SIG-M5 (cell line): ENCODE measurements at regions not wholly inside any gene's neighbourhood (a gene's known extent, or its start where the extent isn't known, plus 50 kb on each side); places are given as distances from the start of the nearest gene placed in this dataset.
A peak's percentile ranks its signal among the peaks of the same experiment; 100 is the strongest.

ENCODE experiments used
- DNase-seq: peaks from one replicate; lab custom pipeline; 2025; lab: John Stamatoyannopoulos, UW

DNA sequence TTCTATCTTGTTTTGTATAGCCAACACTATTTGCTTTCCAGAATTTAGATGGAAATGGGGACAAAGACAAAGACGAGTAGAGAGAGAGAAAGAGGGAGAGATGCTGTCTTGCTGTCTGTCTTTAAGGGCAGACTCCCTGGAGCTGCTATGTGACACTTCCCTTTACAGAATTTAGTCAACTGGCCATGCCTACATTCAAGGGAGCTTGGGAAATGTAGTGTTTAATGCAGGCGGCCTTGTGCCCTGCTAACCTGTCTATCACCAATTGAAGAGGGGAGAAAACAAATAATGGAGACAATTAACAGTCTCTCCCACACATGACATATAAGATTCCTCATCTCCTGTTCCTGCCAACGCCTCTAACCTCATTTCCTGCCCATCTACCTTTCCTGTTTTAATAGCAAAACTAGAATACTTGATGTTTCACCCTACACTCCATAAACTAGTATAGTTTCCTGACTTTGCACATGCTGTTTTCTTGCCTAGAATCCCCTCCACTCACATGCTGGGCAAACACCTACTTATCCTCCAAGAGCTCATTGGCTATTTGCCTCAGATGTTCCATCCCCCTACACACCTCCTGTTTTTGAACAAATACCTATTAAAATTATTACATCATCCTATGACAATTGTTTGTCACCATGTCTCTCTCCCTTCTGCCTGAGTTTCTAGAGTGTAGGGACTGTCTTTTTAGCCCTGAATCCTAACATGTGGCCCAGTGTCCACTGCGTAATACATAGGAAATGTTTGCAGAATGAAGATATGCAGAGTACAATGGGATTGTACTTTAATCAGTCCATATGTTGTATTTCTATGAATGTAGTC is 117.2 kb downstream of the SLC25A24 start:
- DNase-seq, result no peak

DNA sequence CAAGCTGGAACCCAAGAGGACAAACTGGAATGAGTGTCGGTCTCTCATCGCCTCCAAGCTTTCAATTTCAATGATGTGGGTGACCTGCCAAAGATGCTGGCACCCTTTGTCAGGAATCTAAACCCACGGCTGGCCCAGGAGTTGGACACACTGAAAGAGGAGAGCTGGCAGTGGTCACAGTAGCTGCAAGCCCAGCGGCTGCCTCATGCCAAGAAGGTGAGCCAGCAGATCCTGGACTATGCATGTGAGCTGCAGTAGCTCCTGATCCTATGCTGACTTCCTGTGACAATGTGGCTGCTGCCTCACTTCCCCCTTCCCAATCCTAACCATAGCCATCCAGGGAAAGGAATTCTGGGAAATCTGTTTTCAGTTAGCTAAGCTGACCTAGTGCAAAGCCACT is 117.0 kb upstream of the VAV3 start:
- DNase-seq, result no peak

DNA sequence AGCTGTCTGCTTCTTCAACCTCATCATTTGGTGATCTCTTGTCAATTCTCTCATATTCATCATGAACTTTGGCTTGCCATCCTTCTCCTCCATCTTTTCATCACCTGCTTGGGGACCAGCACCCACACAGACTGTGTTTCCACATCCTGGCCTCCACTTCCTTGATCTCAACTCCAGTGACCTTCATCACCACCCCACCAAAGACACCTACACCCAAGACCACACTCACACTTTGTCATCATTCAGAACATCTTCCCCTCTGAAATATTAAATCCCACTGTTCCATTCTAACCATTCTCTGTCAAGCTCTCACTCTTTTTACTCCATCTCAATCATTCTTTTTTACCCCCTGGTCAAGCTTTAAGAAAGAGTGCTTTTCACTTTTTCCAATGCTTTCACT is 115.5 kb upstream of the VAV3 start:
- DNase-seq, result no peak

DNA sequence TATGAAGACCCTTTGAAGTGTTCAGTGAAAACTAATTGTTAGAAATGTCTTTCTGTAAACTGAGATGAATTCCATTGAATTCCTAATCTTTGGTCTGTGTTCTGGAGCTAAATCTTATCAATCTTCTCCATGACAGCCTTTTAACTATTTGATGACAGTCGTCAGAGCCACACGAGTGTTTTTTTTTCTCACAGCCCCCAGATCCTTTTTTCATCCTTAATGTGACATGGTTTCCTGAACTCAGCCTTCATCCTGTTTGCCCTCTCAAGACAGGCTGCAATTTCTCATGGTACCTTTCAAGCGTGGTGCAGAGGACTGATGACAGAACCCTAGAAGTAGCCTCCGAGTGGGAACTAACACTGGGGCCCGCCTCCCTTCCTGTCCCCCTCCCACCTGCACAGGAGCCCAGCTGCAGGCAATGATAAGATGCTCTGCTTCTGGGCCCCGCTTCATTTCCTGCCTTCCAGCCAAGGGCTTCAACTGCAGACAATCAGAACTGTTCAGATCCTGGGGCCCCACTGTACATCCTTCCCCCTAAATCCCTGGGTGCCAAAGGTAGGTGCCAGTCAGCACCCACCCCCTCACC is 114.6 kb upstream of the VAV3 start:
- no peak for DNase-seq

DNA sequence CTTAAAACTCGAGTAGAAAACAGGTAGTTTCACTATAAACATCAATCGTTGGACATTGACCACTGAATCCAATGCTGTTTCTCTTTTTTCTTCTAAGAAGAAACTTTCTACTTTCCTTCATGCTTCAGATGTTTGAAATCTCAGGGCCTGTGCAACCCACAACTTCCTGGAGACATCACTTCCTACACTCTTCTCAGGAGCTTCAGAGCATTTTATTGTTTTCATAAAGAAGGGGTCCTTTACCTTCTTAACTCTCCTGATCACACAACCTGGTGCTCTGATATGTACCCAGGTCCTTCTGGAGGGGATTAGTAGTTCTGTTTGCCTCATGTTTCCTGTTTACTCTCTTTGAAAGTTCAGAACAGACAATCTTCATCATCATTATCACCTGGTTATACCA is 113.0 kb upstream of the VAV3 start:
- DNase-seq, result no peak

DNA sequence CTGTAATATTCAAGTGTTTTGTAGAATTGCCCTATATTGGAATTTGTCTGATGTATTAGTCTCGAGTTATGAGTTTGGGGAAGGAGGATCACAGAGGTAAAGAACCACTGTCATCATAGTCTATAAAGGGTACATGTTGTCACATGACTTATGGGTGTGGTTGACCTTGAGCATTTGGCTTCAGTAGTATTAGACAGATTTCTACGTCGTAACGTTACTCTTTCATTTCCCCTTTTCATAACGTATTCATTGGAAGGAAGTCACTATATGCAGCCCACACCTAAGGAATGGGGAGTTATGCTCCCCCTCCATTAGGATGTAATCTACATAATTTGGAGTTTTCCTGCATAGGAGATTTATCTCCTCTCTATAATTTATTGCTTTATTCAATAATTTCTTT is 110.1 kb upstream of the VAV3 start:
- peak; percentile 39 for DNase-seq

DNA sequence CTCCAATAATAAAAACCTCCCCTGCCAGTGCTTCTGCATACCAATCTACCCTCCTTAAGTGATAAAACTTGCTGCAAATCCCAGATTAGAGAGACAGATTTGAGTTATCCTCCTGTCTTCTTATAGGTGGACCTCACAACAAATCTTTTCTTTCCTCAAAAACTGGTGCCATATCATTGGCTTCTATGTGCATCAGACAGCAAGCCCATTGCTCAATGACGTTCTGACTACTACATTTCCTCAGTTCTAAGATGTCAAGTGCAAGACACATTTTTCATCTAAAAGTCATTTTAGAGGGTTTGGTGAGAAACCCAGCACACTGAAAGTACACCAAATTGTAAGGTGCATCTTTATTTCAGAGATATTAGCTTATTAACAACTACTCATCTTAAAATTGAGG is 107.8 kb upstream of the VAV3 start:
- DNase-seq, result no peak

DNA sequence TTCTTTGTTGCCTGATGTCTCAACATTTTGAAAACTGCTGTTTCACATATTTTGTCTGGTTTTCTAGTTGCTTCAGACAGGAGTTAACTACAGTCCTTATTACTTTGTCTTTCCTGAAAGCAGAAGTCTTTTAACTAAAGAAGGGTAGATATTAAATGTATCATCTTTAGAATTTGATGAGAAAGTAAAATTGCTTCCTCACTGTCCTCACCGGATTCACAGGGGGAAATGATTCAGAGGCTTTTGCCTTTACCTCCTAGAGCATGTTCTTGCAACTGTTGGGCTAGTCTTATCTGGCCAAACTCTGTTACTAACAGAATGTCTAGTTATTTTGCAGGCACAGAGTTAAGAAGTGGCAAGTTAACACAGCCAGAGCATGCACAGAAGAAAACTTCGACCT is 107.2 kb upstream of the VAV3 start:
- DNase-seq, result no peak

DNA sequence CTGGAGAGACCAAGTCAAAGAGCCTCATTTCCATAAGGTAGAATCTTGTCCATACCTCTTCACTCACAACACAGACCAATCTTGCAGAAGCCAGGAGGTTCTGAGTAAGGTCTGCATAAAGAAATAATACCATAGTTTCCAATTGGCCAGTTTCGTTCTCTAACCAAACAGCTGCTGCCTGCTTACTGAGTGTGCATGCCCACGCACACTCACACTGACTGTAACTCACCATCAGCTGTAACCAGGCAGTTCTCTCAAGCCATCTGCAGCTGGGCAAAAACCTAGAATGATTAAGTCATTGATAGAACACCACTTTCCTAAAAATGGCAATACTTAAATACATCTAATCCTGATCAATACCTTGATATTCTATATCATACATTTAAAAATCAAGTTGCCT is 106.6 kb upstream of the VAV3 start:
- DNase-seq, result no peak

DNA sequence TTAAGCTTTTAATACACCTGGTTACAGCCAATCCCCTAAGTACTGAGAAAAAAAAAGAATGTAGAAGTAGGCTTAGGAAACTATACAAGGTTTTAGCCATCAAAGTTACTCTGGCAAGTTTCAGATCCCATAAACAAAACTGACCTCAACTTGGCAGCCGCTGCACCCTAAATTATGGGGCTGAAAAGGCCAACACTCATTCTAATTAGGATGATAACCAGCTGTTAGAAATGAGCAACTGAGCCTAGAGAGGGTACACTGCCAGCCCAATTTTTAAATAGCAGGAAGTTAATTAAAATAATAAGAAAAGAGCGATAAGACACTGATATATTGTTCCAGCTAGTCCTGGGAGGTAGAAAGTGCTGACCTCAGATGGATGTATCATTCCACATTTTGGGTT is 105.7 kb upstream of the VAV3 start:
- DNase-seq, result no peak

DNA sequence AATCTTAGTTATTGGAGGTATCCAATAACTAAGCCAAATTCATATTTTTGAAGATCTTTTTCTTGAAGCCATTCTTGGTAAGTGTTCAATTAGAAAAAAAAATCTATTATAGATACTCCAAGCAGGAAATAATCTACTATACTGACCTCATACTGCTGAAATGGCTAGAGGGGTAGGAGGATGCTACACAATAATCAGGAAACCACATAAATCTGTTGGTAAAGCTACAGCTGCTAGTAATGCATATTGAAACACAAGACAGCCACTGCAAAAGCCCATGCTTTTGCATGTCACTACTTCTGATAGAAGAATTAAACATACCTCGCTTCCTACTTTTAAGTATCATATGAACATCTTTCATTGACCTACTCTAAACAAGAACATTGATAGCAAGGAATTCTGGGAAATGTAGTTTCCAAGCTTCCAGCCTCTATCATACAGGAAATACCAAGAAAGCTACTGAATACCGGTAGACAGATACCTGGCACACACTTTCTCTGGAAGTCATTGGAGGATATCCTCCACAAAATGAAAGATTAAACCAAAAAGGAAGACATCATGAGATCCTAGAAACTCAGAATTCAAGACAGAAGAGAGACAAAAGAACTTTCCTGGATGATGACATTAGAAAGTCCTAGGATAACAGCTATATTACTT is 103.0 kb upstream of the VAV3 start:
- DNase-seq, result no peak

DNA sequence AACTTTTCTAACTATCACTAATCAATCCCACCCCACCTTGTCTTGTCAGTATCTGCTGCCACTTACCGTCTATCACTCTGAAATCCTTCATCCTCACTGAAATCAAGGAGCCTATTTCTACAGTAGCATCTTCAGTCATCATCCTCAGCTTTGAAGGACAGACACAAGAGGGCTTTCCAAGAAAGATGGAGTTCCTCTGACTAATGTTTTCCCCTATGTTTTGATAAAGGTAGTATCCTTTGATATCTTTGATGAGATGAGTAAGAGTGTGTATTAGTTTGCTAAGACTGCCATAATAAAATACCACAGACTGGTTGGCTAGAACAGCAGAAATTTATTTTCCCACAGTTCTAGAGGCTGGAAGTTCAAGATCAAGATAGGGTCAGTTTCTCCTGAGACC is 101.8 kb upstream of the VAV3 start:
- DNase-seq, result no peak

DNA sequence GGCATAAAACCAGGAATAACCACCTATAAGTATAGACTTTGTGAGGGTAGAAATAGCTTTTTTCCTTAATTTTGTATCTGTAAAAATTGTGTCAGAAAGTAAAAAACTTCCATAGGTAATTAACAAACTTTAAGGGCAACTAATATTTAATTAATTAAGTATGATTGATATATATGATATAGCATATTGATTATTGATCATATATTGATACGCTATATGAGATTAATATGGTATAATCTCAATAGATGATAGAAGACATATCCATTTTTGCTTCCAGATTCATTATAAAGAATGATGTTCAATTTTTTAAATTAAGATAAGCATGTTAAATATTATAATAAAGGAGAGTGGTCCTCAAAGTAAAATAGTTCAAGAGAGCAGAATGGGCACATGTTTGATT is 99.3 kb upstream of the VAV3 start:
- DNase-seq, result no peak

DNA sequence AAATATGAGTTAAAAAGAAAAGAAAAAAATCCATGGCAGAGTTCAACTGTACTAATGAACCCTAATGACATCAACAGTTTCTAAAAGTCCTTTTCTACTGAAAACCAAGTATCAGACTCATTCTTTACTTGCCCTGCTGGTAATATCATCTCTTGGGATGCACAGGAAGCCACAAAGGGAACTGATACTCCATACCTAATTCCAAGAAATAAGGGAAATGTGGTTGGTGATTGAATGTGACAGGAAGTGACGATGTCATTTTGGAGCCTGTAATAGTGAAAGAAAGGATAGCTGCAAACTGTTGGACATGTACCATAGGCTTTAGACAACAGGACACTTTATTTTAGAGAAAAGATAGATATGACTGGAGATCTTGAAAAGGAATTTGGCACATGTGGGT is 98.7 kb upstream of the VAV3 start:
- no peak for DNase-seq

DNA sequence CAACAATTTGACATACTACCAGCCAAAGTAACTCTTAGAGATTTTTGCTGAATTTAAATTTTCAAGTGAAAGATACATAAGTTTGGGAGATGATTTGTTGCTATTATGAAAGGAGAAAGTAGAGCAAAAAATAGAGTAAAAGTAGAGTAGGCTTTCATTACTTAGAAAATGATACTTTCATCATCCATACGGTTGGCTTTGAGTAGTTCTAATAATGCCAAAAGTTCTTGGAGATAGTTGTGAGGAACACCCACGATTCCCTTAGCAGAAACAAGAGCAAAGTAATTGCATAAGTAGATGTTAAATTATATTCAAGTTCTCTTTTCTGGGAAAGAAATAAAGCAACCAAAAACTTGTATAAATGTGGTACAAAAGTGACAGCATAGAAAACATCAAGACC is 95.0 kb upstream of the VAV3 start:
- DNase-seq, result no peak

DNA sequence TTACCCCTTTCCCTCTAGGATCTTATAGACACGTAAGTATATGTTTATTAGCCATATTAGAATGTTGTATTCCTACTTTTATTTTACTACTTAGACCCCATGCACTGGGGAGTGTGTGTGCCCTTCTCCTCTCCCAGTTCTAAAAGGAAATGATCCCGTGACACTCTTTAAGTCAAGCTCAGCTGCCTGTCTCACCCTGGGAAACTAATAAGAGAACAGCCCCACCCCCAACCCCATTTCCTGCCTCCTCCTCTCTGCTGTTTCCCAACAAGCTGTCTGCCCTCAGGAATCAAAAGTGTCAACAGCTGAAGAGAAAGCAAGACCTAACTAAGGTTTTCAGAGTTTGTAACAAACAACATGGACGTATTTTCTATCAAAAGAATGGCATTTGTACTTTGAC is 92.6 kb upstream of the VAV3 start:
- DNase-seq, result no peak

DNA sequence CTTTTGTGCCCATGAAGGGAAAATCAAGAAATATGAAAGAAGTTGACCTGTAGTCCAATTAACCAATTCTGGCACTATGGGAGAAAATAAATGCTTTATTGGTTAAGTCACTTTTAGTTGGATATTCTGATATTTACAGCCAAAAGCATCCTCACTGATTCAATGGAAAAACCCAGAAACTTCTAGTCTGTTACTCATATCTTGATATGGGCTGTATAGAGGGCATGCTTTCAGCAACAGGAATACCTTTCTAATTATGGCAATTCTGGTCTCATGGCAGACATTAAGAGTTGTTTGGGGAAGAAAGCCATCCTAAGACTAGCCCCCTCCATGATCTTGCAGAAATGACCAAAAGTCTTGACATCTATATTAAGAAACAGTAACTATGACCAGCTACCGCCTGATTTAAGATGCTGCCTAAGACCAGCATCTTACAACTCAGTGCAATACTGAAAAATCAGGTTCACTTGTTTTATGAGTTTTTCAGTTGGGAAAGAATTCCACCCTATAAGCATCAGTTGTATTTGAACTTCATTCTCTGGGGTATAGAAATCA is 91.5 kb upstream of the VAV3 start:
- no peak for DNase-seq

DNA sequence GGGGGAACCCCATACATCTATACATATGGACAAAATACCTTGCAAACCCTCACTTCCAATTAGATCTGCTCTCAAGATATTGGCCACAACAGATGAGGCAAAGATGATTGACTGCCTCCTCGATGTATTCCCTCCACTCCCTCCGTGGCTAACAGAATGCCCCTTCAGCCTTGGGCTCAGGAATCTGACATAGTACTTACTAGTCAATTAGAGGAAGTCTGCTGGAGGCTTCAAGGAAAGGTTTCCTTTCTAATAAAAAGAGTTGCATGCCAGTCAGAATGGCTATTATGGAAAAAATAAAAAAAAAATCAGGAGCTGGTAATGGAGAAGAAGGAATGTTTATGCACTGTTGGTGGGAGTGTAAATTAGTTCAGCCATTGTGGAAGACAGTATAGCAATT is 90.4 kb upstream of the VAV3 start:
- no peak for DNase-seq

DNA sequence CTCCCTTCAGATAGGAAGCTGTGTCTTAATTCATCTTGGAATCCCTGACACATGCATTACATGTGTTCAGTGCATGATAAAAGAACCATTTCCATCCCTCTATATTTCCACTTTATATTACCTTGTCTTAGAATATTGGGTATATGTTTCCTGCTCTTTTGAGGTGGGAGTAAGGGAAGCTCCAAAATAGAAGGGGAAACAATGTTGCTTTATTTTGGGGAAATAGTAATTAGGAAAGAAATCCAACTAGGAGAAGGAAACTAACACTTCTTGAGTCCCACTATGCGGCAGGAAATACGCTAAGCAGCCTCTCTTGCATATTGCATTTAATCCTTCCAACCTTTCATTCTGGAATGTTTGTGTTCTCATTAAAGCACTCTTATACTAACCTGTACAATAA is 89.4 kb upstream of the VAV3 start:
- DNase-seq, result no peak

DNA sequence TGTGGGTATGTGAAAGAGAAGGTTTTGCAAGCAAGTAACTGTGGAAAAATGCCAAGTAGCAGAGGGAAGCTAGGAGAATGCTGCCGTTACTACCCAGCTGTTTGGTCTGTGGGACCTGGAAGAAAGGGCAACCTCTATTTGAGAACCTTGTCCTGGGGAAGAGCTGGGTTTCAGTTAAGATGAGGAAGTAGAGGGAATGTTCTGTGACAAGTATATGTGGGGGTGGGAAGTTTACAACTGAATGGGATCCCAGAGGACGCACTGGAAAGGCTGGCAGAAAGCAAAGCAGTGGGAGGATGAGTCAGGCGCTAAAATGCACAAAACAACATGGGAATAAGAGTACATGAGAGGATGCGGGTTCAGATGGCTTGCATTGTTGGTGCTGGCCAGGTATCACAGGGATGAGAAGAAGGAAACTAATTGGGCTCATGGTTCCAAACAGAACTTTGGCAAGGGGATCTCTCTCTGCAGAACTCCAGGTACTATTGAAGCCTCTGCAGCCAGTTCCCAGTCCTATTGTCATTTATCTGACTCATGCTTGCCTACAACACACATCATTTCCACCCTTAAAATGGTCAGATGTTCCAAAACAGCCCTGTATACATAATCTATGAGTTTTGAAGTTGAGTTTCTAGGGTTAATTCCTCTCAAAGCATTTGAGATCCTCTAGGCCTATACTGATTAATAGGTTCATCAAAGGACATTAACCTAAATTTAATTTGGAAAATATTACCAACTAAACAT is 88.5 kb upstream of the VAV3 start:
- DNase-seq, result no peak

DNA sequence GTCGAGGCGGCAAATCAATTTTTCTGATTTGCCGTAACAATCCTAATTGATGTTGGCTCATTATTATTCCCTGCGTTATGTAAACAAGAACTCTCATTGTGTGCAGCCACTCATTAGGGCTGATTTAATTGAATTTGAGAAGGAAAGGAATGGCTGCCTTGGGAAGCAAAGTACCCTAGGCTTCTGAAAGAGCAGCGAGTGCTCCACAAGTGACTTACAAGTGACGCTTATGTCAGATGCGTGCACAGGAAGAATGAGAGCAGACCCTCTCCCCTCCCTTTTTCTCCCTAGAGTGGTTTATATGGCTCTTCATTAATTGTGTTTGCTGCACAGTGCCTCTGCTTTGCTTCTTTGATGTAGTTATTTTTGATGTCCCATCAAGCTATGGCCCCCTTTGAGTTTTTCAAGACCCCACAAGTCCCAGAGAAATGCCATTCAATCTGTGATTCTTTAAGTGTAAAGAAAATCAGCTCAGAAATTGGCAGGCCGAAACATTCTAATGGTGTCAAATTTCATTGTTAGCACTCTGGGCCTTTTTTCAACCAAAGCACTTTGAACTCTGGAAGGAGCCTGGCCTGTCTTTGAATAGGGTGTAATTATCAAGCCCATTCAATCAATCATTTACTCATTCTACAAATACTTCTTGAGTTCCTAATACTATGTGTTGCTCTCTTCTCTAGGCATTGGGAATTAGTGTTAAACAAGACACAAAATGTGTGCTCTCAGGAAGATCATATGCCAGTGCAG is 86.8 kb upstream of the VAV3 start:
- no peak for DNase-seq
